ENCODE measurements at regions not wholly inside any gene's neighbourhood (a gene's known extent, or its start where the extent isn't known, plus 50 kb on each side); places are given as distances from the start of the nearest gene placed in this dataset.

DNA sequence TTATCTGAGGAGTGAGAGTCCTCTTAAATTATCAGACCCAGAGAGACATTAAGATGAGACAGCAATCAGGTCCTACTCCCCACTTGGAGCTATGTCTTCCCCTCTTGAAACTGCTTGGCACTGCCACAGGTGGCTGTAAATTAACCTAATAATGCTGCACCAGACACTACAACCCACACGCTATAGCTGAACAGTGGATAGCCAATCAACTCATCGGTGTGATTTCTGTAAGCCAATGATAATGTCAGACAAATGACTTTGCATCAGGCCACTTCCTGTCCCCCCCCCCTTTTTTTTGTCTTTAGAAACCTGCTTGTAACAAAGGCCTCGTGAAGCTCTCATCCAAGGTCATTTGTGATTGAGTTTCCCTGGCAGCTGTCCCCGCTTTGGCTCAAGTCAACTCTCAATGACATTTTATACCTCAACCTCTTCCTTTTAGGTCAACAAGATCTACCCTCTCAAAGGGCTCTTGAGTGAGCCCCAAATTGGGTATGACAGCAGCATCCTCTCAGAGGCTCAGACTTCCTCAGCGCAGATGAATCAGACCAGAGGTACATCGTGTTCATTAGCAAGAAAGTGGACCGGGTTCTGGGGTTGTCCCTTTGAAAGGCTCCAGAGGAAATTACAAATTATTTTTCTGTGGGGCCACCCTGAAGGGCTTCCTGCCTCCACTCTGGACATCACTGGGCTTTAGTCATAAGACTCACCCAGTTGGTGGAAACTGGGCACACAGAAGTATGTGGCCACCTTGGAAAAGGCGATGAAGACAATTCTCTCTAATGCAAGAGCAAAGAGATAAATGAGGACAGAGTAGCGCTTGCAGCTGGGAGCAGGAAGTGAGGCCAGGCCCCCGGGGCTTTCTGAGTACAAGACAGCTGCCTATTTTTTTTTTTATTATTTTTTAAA is 73.6 kb downstream of the COPS8 start:
- peaks cover 4% of the 10 kb centered on the region for H3K36me3 Mint-ChIP-seq
- no peak overlapping the region for H3K27ac Mint-ChIP-seq
- H3K4me3 Mint-ChIP-seq: no peak overlapping the region
- peaks cover 4% of the 10 kb centered on the region for H3K9me3 Mint-ChIP-seq
- H3K4me1 Mint-ChIP-seq (ENCODE audit: unreplicated experiment): peaks cover 26% of the 10 kb centered on the region
- TF ChIP-seq, protein P1, sequence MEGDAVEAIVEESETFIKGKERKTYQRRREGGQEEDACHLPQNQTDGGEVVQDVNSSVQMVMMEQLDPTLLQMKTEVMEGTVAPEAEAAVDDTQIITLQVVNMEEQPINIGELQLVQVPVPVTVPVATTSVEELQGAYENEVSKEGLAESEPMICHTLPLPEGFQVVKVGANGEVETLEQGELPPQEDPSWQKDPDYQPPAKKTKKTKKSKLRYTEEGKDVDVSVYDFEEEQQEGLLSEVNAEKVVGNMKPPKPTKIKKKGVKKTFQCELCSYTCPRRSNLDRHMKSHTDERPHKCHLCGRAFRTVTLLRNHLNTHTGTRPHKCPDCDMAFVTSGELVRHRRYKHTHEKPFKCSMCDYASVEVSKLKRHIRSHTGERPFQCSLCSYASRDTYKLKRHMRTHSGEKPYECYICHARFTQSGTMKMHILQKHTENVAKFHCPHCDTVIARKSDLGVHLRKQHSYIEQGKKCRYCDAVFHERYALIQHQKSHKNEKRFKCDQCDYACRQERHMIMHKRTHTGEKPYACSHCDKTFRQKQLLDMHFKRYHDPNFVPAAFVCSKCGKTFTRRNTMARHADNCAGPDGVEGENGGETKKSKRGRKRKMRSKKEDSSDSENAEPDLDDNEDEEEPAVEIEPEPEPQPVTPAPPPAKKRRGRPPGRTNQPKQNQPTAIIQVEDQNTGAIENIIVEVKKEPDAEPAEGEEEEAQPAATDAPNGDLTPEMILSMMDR (conservative IDR thresholded peaks at IDR 0.05): no peak
- no peak for DNase-seq (ENCODE audit: extremely low spot score, unreplicated experiment)
- H3K27me3 Mint-ChIP-seq: peaks cover 5% of the 10 kb centered on the region

DNA sequence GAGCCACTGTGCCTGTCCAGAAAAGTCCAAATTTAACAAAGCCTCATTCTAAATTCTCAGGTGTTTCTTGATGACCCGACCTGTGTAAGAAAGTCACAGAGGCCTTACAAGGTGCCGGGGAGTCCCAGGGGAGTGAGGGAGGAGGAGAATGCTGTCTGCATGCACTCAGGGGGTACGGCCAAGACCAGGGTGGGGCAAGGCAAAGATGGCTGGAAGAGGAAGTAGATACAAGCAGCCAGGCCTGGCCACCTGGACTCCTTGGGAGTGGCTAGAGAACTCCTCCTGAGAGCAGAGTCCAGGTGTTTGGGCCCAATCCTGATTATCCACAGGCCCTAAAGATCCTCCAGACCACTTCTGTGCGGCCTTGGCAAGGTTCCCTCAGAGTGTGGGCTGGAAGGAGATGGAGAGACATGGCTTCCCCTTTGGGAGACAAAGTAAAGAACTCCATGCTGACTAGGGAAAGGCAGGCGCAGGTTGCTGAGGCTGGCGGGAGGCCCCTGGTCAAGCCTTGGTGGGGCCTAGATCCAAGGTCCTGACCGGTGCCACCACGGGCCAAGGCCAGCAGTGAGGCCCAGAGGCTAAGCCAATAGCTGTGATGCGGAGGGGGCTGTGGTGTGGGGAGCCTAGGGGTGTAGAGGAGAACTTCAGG is 74.7 kb downstream of the COPS8 start:
- Mint-ChIP-seq H3K27ac (no peak overlapping the region), H3K36me3 (peaks cover 4% of the 10 kb centered on the region), H3K4me3 (no peak overlapping the region), H3K4me1 (ENCODE audit: unreplicated experiment) (peaks cover 18% of the 10 kb centered on the region), H3K9me3 (peaks cover 4% of the 10 kb centered on the region), H3K27me3 (peaks cover 5% of the 10 kb centered on the region)
- no peak for DNase-seq (ENCODE audit: extremely low spot score, unreplicated experiment)
- TF ChIP-seq, protein P1 (conservative IDR thresholded peaks at IDR 0.05): no peak

DNA sequence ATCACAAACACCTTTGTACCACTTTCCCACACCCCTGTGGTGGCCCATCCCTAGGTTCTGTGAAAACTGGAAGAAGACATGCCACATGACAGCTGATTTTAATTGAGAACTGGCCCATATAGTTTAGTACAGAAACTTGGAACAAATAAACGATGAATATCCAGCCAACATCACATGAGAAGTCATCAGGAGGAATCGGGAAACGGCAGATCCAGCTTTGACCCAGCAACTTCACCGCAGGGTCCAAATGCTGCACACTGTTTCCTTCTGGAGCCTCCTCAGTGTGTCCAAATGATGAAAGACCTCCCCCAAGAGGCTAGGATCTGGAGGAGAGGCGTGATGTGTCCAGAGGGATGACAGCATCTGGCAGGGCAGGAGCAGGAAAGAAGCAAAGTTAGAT is 75.5 kb downstream of the COPS8 start:
- Mint-ChIP-seq H3K36me3 (peaks cover 4% of the 10 kb centered on the region), H3K27ac (no peak overlapping the region), H3K9me3 (peaks cover 4% of the 10 kb centered on the region), H3K27me3 (peaks cover 10% of the 10 kb centered on the region), H3K4me1 (ENCODE audit: unreplicated experiment) (peaks cover 10% of the 10 kb centered on the region), H3K4me3 (no peak overlapping the region)
- TF ChIP-seq, protein P1 (conservative IDR thresholded peaks at IDR 0.05): no peak
- DNase-seq (ENCODE audit: extremely low spot score, unreplicated experiment): no peak

DNA sequence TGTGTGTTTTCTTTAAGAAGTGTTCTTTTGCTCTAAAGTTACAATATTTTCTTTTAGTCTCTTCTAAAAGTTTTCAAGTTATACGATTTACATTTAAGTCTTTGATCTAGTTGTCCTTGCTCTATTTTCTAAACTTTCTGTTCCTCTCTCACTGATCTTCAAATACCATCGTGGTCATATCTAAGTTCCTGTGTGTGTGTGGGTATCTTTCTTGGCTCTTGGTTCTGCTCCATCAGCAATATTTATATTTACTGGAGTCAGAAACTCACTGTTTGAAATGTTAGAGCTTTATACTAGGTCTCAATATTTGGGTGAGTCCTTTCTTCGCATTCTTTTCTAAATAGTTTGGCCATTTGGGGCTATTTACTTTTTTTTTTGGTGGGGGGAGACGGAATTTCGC is 77.3 kb downstream of the COPS8 start:
- Mint-ChIP-seq H3K27ac (no peak overlapping the region), H3K36me3 (peaks cover 4% of the 10 kb centered on the region), H3K4me1 (ENCODE audit: unreplicated experiment) (peaks cover 9% of the 10 kb centered on the region), H3K27me3 (peaks cover 10% of the 10 kb centered on the region), H3K9me3 (peaks cover 11% of the 10 kb centered on the region), H3K4me3 (no peak overlapping the region)
- no peak for DNase-seq (ENCODE audit: extremely low spot score, unreplicated experiment)
- TF ChIP-seq, protein P1 (conservative IDR thresholded peaks at IDR 0.05): no peak

DNA sequence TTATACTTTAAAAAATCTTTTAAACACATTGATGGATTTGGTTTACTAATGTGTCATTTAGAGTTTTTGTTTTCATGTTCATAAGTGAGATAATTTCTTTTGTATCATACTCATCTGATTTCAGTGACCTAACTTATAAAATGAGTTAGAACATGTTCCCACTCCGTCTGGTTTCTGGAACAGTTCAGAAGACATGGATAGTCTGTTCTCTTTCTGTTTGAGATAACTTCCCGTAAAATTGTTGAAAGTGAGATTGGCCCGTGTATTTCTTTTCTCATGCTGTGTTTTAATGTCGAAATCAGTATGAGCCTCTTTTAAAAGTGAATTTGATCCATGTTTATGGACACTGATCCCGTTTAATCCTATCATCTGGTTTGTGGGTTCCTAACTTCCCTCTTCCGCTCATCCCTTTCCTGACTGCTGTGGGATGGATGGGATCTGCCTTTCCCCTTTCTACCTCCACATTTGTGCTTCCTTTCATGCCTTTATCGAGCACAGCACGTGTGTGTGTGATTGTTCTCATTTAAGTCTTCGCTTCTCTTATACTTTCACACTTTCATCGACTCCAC is 78.9 kb downstream of the COPS8 start:
- H3K27me3 Mint-ChIP-seq: peaks cover 10% of the 10 kb centered on the region
- peaks cover 21% of the 10 kb centered on the region for H3K9me3 Mint-ChIP-seq
- no peaks in the 10 kb centered on the region for H3K36me3 Mint-ChIP-seq
- no peak overlapping the region for H3K4me3 Mint-ChIP-seq
- no peak for DNase-seq (ENCODE audit: extremely low spot score, unreplicated experiment)
- TF ChIP-seq, protein P1 (conservative IDR thresholded peaks at IDR 0.05): no peak
- no peak overlapping the region for H3K27ac Mint-ChIP-seq
- H3K4me1 Mint-ChIP-seq (ENCODE audit: unreplicated experiment): peaks cover under 1% of the 10 kb centered on the region
